ENCODE measurements at regions not wholly inside any gene's neighbourhood (a gene's known extent, or its start where the extent isn't known, plus 50 kb on each side); places are given as distances from the start of the nearest gene placed in this dataset.

DNA sequence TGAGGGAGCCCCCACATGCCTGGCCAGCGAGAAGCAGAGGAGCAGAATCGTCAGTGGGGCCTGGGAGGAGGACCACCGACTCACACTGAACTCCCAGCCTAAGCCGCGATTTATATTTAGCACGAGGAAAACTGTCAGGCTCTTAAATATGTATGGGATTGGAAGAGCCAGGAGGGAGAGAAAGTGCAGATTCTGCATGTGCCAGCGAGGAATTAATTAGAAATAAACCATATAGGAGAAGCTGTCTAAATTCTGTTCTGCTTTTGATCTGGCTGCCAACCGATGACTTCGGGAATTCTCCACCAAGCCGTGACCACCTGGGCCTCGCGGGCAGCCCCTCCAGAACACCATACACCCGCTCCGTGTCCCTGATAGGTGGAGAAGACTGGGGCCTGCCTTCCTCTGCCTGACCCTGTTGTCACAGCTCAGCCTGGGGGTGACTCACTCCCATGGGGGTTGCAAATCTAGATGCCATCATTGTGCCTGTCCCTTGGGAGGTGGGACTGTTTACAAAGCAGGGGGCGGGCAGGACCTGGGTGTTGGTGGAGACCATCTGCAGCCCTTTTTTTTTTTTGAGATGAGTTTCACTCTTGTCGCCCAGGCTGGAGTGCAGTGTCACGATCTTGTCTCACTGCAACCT lies 91.1 kb upstream of the PMEPA1 start:
- H3K4me1 ChIP-seq (ENCODE audit: control insufficient read depth, insufficient read depth, low read length) = no peaks in the 10 kb centered on the region
- no peak overlapping the region for H3K4me2 ChIP-seq (ENCODE audit: low read length)

DNA sequence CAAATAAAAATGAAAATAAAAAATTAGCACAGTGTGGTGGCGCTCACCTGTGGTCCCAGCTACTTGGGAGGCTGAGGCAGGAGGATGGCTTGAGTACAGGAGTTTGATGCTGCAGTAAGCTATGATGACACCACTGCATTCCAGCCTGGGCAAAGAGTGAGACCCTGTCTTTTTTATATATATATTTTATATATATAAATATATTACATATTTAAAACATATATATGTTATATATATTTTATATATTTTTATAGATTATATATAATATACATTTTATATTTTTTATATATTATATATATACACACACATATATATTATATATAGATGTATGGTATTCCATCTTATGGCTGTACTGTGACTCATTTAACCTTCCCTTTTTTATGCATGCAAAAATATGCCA lies 87.6 kb upstream of the PMEPA1 start:
- Histone ChIP-seq H3K4me1 (ENCODE audit: control insufficient read depth, insufficient read depth, low read length) (peaks cover 20% of the 10 kb centered on the region), H3K36me3 (ENCODE audit: insufficient read depth, low read length) (no peaks in the 10 kb centered on the region), H3K27me3 (ENCODE audit: control insufficient read depth, insufficient read depth, low read length) (peaks cover 17% of the 10 kb centered on the region), H3K9me3 (replicated peaks; ENCODE audit: low read length) (no peaks in the 10 kb centered on the region), H3K4me2 (ENCODE audit: low read length) (no peak overlapping the region), H3K4me3 (ENCODE audit: low read length) (no peak overlapping the region), H3K9ac (ENCODE audit: low read depth, low read length) (no peak overlapping the region)

More for the DNA sequence above, 91.1 kb upstream of the PMEPA1 start:
- Histone ChIP-seq H3K4me3 (ENCODE audit: low read length) (no peak overlapping the region), H3K27me3 (ENCODE audit: control insufficient read depth, insufficient read depth, low read length) (peaks cover 33% of the 10 kb centered on the region), H3K9ac (ENCODE audit: low read depth, low read length) (no peak overlapping the region), H3K9me3 (replicated peaks; ENCODE audit: low read length) (no peaks in the 10 kb centered on the region), H3K36me3 (ENCODE audit: insufficient read depth, low read length) (no peaks in the 10 kb centered on the region)

DNA sequence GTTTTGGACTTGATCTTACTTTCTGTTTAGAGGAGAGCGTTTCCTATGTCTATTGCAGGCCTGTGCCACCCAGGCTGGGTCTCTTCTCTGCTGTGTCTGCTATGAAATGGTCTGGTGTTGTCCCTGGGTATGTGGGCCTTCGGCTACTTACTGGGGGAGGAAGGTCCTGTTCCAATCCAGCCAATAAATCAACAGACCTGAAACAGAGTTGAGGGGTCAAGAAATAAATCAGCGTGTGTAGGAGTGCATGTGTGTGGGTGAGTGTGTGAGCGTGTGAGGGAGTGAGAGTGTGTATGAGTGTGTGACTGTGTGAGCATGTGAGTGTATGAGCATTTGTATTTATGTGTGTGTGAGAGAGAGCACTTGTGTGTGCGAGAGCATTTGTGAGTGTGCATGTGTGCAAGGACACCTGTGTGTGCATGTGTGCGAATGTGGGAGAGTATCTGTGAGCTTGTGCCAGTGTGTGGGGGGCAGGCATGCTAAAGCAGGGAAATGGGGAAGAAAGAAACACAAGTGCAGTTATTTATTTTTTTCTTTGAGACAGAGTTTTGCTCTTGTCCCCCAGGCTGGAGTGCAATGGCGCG lies 86.3 kb upstream of the PMEPA1 start:
- Histone ChIP-seq H3K27me3 (ENCODE audit: control insufficient read depth, insufficient read depth, low read length) (peaks cover 21% of the 10 kb centered on the region), H3K4me3 (ENCODE audit: low read length) (no peak overlapping the region), H3K9me3 (replicated peaks; ENCODE audit: low read length) (no peaks in the 10 kb centered on the region), H3K4me2 (ENCODE audit: low read length) (no peak overlapping the region), H3K4me1 (ENCODE audit: control insufficient read depth, insufficient read depth, low read length) (peaks cover 20% of the 10 kb centered on the region), H3K36me3 (ENCODE audit: insufficient read depth, low read length) (no peaks in the 10 kb centered on the region), H3K9ac (ENCODE audit: low read depth, low read length) (no peak overlapping the region)

- Histone ChIP-seq H3K36me3 (ENCODE audit: insufficient read depth, low read length) (no peaks in the 10 kb centered on the region), H3K27me3 (ENCODE audit: control insufficient read depth, insufficient read depth, low read length) (peaks cover 19% of the 10 kb centered on the region), H3K4me2 (ENCODE audit: low read length) (peak overlapping the region; percentile 50), H3K9me3 (replicated peaks; ENCODE audit: low read length) (no peaks in the 10 kb centered on the region), H3K4me3 (ENCODE audit: low read length) (peak overlapping the region; percentile 7), H3K4me1 (ENCODE audit: control insufficient read depth, insufficient read depth, low read length) (peaks cover 20% of the 10 kb centered on the region), H3K9ac (ENCODE audit: low read depth, low read length) (no peak overlapping the region)
These were observed 85.5 kb upstream of the PMEPA1 start for GRCh38 chr20:57795342-57795697.

- Histone ChIP-seq H3K36me3 (ENCODE audit: insufficient read depth, low read length) (no peaks in the 10 kb centered on the region), H3K4me3 (ENCODE audit: low read length) (peak overlapping the region; percentile 7), H3K9ac (ENCODE audit: low read depth, low read length) (no peak overlapping the region), H3K4me2 (ENCODE audit: low read length) (peak overlapping the region; percentile 50), H3K27me3 (ENCODE audit: control insufficient read depth, insufficient read depth, low read length) (peaks cover 19% of the 10 kb centered on the region), H3K4me1 (ENCODE audit: control insufficient read depth, insufficient read depth, low read length) (peaks cover 20% of the 10 kb centered on the region), H3K9me3 (replicated peaks; ENCODE audit: low read length) (no peaks in the 10 kb centered on the region)
These were observed 85.0 kb upstream of the PMEPA1 start for GRCh38 chr20:57794600-57795341.

GRCh38 chr20:57794036-57794435 lies 84.2 kb upstream of the PMEPA1 start:
- Histone ChIP-seq H3K36me3 (ENCODE audit: insufficient read depth, low read length) (no peaks in the 10 kb centered on the region), H3K4me2 (ENCODE audit: low read length) (no peak overlapping the region), H3K4me1 (ENCODE audit: control insufficient read depth, insufficient read depth, low read length) (peaks cover 20% of the 10 kb centered on the region), H3K9ac (ENCODE audit: low read depth, low read length) (no peak overlapping the region), H3K4me3 (ENCODE audit: low read length) (no peak overlapping the region), H3K27me3 (ENCODE audit: control insufficient read depth, insufficient read depth, low read length) (peaks cover 14% of the 10 kb centered on the region), H3K9me3 (replicated peaks; ENCODE audit: low read length) (no peaks in the 10 kb centered on the region)

DNA sequence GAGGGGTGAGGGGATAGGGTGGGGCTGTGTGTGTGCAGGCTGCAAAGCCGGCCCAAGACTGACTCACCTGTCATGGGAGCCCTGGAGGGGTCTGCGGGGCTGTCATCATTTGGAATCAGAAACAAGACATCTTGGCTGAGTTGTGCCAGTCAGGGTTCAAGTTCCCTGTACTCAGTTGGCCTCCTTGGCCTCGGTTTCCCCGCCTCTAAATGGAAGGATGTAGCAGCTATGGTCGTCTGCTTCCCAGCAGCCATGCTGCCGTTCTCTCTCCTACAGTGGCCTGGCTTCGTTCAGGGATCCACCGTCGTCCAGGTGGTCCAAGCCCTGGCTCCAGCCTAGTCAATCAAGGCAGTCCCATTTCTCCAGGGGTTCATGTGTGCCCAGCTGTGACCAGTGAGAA lies 83.6 kb upstream of the PMEPA1 start:
- H3K4me2 ChIP-seq (ENCODE audit: low read length) = no peak overlapping the region
- no peak overlapping the region for H3K9ac ChIP-seq (ENCODE audit: low read depth, low read length)
- peaks cover 20% of the 10 kb centered on the region for H3K4me1 ChIP-seq (ENCODE audit: control insufficient read depth, insufficient read depth, low read length)
- no peaks in the 10 kb centered on the region for H3K9me3 ChIP-seq (replicated peaks; ENCODE audit: low read length)
- H3K4me3 ChIP-seq (ENCODE audit: low read length) = no peak overlapping the region
- no peaks in the 10 kb centered on the region for H3K36me3 ChIP-seq (ENCODE audit: insufficient read depth, low read length)
- peaks cover 16% of the 10 kb centered on the region for H3K27me3 ChIP-seq (ENCODE audit: control insufficient read depth, insufficient read depth, low read length)

DNA sequence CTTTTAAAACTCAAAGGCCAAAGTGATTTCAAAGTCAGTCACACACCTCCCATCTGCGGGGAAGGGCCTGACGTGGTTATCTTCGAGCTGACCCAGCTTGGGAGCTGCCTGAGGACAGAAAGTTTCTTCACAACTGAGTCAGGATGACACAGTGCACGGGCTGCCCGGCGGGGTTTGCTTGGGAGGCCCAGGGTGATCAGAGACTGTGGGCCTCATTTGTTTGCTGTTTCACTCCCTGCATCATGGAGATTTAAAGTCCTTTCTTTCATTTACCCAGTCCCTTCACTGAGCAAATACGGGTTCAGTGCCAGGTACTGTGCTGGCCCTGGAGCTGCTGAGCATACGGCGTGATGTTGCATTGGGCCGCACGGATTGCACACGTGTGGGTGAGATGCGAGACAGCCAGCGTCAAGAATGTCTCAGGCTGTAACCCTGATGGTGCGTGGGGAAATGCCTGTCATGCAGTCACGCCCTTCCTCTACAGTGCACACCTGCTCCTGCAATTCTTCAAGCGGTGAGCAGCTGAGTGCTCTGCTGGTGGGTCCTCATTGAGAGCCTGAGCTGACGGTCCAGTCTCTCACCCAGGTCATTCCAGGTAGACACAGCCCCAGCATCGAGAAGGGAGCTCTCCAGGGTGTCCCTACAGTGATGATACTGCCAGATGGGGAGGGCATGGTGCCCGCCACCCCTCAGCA lies 82.7 kb upstream of the PMEPA1 start:
- Histone ChIP-seq H3K36me3 (ENCODE audit: insufficient read depth, low read length) (no peaks in the 10 kb centered on the region), H3K4me2 (ENCODE audit: low read length) (no peak overlapping the region), H3K9ac (ENCODE audit: low read depth, low read length) (no peak overlapping the region), H3K4me1 (ENCODE audit: control insufficient read depth, insufficient read depth, low read length) (peaks cover 20% of the 10 kb centered on the region), H3K27me3 (ENCODE audit: control insufficient read depth, insufficient read depth, low read length) (peaks cover 13% of the 10 kb centered on the region), H3K4me3 (ENCODE audit: low read length) (no peak overlapping the region), H3K9me3 (replicated peaks; ENCODE audit: low read length) (no peaks in the 10 kb centered on the region)

GRCh38 chr20:57791966-57792365 lies 82.2 kb upstream of the PMEPA1 start:
- H3K4me3 ChIP-seq (ENCODE audit: low read length) = no peak overlapping the region
- H3K9ac ChIP-seq (ENCODE audit: low read depth, low read length) = no peak overlapping the region
- H3K4me1 ChIP-seq (ENCODE audit: control insufficient read depth, insufficient read depth, low read length) = peaks cover 20% of the 10 kb centered on the region
- no peaks in the 10 kb centered on the region for H3K36me3 ChIP-seq (ENCODE audit: insufficient read depth, low read length)
- no peaks in the 10 kb centered on the region for H3K9me3 ChIP-seq (replicated peaks; ENCODE audit: low read length)
- H3K4me2 ChIP-seq (ENCODE audit: low read length) = no peak overlapping the region
- H3K27me3 ChIP-seq (ENCODE audit: control insufficient read depth, insufficient read depth, low read length) = peaks cover 13% of the 10 kb centered on the region

DNA sequence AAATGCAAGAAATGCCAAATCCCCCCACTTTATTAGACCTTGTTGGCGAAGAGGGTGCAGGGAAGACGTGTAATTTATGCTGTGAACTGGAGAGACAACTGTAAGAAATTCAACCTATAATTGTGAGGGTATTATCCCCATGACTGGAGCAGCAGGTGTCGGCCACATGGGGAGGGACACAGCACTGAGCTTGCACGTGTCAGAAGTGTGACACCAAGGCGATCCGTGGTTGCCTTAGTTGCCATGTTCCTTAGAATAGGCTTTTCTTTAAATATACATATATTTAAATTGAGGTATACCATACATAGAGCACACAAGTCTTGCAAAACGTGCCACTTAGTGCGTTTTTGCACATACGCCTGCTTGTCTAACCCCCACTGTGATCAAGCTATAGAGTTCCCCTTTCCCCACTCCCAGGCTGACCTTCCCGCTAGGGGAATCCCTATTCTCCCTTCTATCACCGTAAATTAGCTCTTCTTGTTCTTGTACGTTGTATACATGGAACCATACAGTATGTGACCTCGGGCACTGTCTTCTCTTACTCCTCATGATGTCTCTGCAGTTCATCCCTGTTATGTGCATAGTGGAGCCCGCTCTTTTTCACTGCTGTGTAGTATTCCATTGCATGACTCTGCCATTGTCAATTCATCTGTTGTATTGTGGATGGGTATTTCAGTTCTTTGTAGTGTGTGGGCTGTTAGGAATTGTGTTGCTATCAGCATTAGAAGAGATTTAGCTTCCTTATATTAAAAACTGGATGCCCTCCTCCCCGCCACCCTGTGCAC lies 81.6 kb upstream of the PMEPA1 start:
- peaks cover 13% of the 10 kb centered on the region for H3K27me3 ChIP-seq (ENCODE audit: control insufficient read depth, insufficient read depth, low read length)
- no peak overlapping the region for H3K4me3 ChIP-seq (ENCODE audit: low read length)
- H3K9me3 ChIP-seq (replicated peaks; ENCODE audit: low read length) = no peaks in the 10 kb centered on the region
- no peaks in the 10 kb centered on the region for H3K36me3 ChIP-seq (ENCODE audit: insufficient read depth, low read length)
- no peak overlapping the region for H3K9ac ChIP-seq (ENCODE audit: low read depth, low read length)
- H3K4me2 ChIP-seq (ENCODE audit: low read length) = no peak overlapping the region
- H3K4me1 ChIP-seq (ENCODE audit: control insufficient read depth, insufficient read depth, low read length) = peaks cover 20% of the 10 kb centered on the region

GRCh38 chr20:57790176-57790575 lies 80.4 kb upstream of the PMEPA1 start:
- Histone ChIP-seq H3K27me3 (ENCODE audit: control insufficient read depth, insufficient read depth, low read length) (peaks cover 13% of the 10 kb centered on the region), H3K36me3 (ENCODE audit: insufficient read depth, low read length) (no peaks in the 10 kb centered on the region), H3K4me2 (ENCODE audit: low read length) (no peak overlapping the region), H3K4me3 (ENCODE audit: low read length) (no peak overlapping the region), H3K9me3 (replicated peaks; ENCODE audit: low read length) (no peaks in the 10 kb centered on the region), H3K4me1 (ENCODE audit: control insufficient read depth, insufficient read depth, low read length) (peaks cover 13% of the 10 kb centered on the region), H3K9ac (ENCODE audit: low read depth, low read length) (no peak overlapping the region)
